ENCODE measurements at regions not wholly inside any gene's neighbourhood (a gene's known extent, or its start where the extent isn't known, plus 50 kb on each side); places are given as distances from the start of the nearest gene placed in this dataset.

DNA sequence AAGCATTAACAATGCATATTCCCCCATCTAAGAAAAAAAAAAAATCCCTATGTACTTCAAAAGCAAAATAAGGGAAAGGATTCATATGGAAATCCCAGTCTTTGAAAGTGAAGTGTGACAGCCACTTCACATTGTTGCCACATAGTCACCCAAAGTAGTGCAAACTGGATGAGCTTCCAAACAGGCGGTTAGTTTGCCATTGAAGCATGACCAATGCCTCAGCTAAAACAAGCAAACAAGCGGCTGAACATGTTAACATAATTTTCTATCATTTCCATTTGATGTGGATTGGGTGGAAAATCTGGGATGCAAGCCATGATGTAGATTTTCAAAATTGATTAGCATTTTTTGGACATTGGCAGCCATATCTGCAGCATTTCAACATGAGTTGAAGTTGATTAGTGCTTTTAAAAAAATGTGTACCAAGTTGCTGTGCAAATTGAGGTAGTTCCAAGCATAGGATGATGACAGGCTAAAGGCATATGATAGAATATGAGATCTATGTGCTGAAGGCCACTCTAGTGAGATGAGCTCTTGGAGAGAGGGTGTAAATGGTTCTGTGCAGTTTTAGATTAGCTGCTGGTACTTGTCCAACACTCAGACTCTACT lies 405.2 kb downstream of the NR2F2 start:
- TF ChIP-seq, protein P1, sequence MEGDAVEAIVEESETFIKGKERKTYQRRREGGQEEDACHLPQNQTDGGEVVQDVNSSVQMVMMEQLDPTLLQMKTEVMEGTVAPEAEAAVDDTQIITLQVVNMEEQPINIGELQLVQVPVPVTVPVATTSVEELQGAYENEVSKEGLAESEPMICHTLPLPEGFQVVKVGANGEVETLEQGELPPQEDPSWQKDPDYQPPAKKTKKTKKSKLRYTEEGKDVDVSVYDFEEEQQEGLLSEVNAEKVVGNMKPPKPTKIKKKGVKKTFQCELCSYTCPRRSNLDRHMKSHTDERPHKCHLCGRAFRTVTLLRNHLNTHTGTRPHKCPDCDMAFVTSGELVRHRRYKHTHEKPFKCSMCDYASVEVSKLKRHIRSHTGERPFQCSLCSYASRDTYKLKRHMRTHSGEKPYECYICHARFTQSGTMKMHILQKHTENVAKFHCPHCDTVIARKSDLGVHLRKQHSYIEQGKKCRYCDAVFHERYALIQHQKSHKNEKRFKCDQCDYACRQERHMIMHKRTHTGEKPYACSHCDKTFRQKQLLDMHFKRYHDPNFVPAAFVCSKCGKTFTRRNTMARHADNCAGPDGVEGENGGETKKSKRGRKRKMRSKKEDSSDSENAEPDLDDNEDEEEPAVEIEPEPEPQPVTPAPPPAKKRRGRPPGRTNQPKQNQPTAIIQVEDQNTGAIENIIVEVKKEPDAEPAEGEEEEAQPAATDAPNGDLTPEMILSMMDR (tag by site-specific recombination; IDR thresholded peaks at IDR 0.05), result no peak
- TF ChIP-seq KLF10 (tag by site-specific recombination; IDR thresholded peaks at IDR 0.05), result no peak

Data from HEK293 (cell line).